ENCODE measurements at regions not wholly inside any gene's neighbourhood (a gene's known extent, or its start where the extent isn't known, plus 50 kb on each side); places are given as distances from the start of the nearest gene placed in this dataset.

DNA sequence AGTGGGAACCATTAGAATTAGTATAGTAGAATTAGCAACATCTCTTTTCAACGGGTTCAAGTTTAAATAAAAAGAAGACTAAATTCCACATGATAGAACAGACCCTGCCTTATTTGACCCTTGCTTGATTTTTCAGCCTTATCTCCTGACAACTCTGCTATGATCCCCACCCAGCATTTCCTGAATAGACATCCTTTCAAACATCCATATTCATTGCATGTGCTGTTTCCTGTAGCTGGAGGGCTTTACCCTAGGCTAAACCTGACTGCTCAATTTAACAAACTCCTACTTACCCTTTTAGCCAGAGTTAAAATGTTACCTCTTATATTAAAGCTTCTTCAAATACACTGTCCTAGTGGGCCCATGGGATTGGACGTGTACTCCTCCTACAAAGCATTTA lies 594.8 kb upstream of the ARID1B start:
- no peaks in the 10 kb centered on the region for H3K9me2 ChIP-seq (ENCODE audit: insufficient read depth, low read length)
- no peaks in the 10 kb centered on the region for H4K20me1 ChIP-seq (ENCODE audit: insufficient read depth)
- H3K27me3 ChIP-seq (ENCODE audit: insufficient read depth, low read depth, low read length): no peaks in the 10 kb centered on the region
- no peaks in the 10 kb centered on the region for H3F3A ChIP-seq (ENCODE audit: insufficient read depth, low read length, poor library complexity, severe bottlenecking)
- no peaks in the 10 kb centered on the region for H3K9me3 ChIP-seq (ENCODE audit: low read length)
- H3K79me2 ChIP-seq (replicated peaks; ENCODE audit: insufficient read depth, low read length): no peaks in the 10 kb centered on the region
- no peak overlapping the region for H3K4me2 ChIP-seq (ENCODE audit: low read length)
- no peak overlapping the region for H3K9ac ChIP-seq (ENCODE audit: low read length)
- no peaks in the 10 kb centered on the region for H3K36me3 ChIP-seq (ENCODE audit: insufficient read depth, low read length)
- no peak overlapping the region for H3K4me3 ChIP-seq (ENCODE audit: low read length)
- no peak overlapping the region for H3K27ac ChIP-seq (ENCODE audit: low read length)
- no peak overlapping the region for H2AFZ ChIP-seq (ENCODE audit: low read depth, low read length)
- no peak for TF ChIP-seq EP300 (conservative IDR thresholded peaks at IDR 0.05; ENCODE audit: poor library complexity, severe bottlenecking)
- no peak for TF ChIP-seq CTCF (IDR thresholded peaks at IDR 0.05; ENCODE audit: poor library complexity, severe bottlenecking)
- no peak for TF ChIP-seq MXI1 (conservative IDR thresholded peaks at IDR 0.05; ENCODE audit: poor library complexity, severe bottlenecking)
- no peak for TF ChIP-seq EZH2 (IDR thresholded peaks at IDR 0.05; ENCODE audit: borderline replicate concordance, insufficient read depth, low read length, poor library complexity, severe bottlenecking)
- no peak for TF ChIP-seq SMC3 (conservative IDR thresholded peaks at IDR 0.05; ENCODE audit: poor library complexity)
- no peak for TF ChIP-seq REST (IDR thresholded peaks at IDR 0.05; ENCODE audit: borderline replicate concordance)
- TF ChIP-seq TAF1 (IDR thresholded peaks at IDR 0.05; ENCODE audit: low read depth): no peak
- TF ChIP-seq POLR2AphosphoS5 (IDR thresholded peaks at IDR 0.05): no peak
- TF ChIP-seq RAD21 (conservative IDR thresholded peaks at IDR 0.05): no peak

GRCh38 chr6:156181506-156181905 lies 595.7 kb upstream of the ARID1B start:
- Histone ChIP-seq H3K4me3 (ENCODE audit: low read length) (no peak overlapping the region), H3K9ac (ENCODE audit: low read length) (no peak overlapping the region), H3K27ac (ENCODE audit: low read length) (no peak overlapping the region), H3K79me2 (replicated peaks; ENCODE audit: insufficient read depth, low read length) (no peaks in the 10 kb centered on the region), H3K9me3 (ENCODE audit: low read length) (no peaks in the 10 kb centered on the region), H3K4me2 (ENCODE audit: low read length) (no peak overlapping the region), H3K9me2 (ENCODE audit: insufficient read depth, low read length) (no peaks in the 10 kb centered on the region), H2AFZ (ENCODE audit: low read depth, low read length) (no peak overlapping the region), H3F3A (ENCODE audit: insufficient read depth, low read length, poor library complexity, severe bottlenecking) (no peaks in the 10 kb centered on the region), H3K36me3 (ENCODE audit: insufficient read depth, low read length) (no peaks in the 10 kb centered on the region), H4K20me1 (ENCODE audit: insufficient read depth) (no peaks in the 10 kb centered on the region), H3K27me3 (ENCODE audit: insufficient read depth, low read depth, low read length) (no peaks in the 10 kb centered on the region)
- TF ChIP-seq SMC3 (conservative IDR thresholded peaks at IDR 0.05; ENCODE audit: poor library complexity) (no peak), TAF1 (IDR thresholded peaks at IDR 0.05; ENCODE audit: low read depth) (no peak), EP300 (conservative IDR thresholded peaks at IDR 0.05; ENCODE audit: poor library complexity, severe bottlenecking) (no peak), REST (IDR thresholded peaks at IDR 0.05; ENCODE audit: borderline replicate concordance) (no peak), RAD21 (conservative IDR thresholded peaks at IDR 0.05) (no peak), MXI1 (conservative IDR thresholded peaks at IDR 0.05; ENCODE audit: poor library complexity, severe bottlenecking) (no peak), EZH2 (IDR thresholded peaks at IDR 0.05; ENCODE audit: borderline replicate concordance, insufficient read depth, low read length, poor library complexity, severe bottlenecking) (no peak), CTCF (IDR thresholded peaks at IDR 0.05; ENCODE audit: poor library complexity, severe bottlenecking) (no peak), POLR2AphosphoS5 (IDR thresholded peaks at IDR 0.05) (no peak)

All from neural cell (in vitro differentiated cells).